B cell (primary cell): ENCODE measurements at regions not wholly inside any gene's neighbourhood (a gene's known extent, or its start where the extent isn't known, plus 50 kb on each side); places are given as distances from the start of the nearest gene placed in this dataset.

Source experiments
- ATAC-seq: fragments of 200-7000 bp; cut with Tn5 transposase; one replicate; pipeline ENCODE4 v1.10.0; 2021; ENCODE audit warnings: low read depth, mild to moderate bottlenecking, moderate number of reproducible peaks, moderate library complexity
- CTCF ChIA-PET: fragments of 350-600 bp; sonication (Branson Sonifier 250); formaldehyde crosslinking; loops from one replicate; lab custom pipeline; 2021; ENCODE audit warnings: antibody characterized with exemption, inconsistent platforms; lab: Charles Lee
- POLR2A ChIA-PET: fragments of 350-600 bp; sonication (Branson Sonifier 250); formaldehyde crosslinking; loops from one replicate; lab custom pipeline; 2021; ENCODE audit warnings: antibody characterized with exemption; lab: Charles Lee
- DNase-seq: peaks from one replicate; pipeline ENCODE4 v3.0.0; 2013
- H2AFZ ChIP-seq: 2 replicates; pipeline ENCODE4 v1.6.1; 2012; ENCODE audit warnings: mild to moderate bottlenecking, low read depth, low read length; ENCODE audit not compliant: insufficient read depth, poor library complexity, severe bottlenecking
- H3K27ac ChIP-seq, 2 donors: 1 replicate in 1 of 2; 2 replicates in 1 of 2; pipeline ENCODE4 v1.5.1; 2012 to 2013; ENCODE audit warnings: low read length in 2 of 2, mild to moderate bottlenecking in 2 of 2, moderate library complexity in 1 of 2
- H3K27me3 ChIP-seq, 4 experiments: fragments of 200-600 bp in 1 of 4; sonication (generic) in 1 of 4; replicated peaks in 1 of 4; 1 replicate in 2 of 4; 2 replicates in 2 of 4; pipeline versions ENCODE4 v1.6.1 to v1.7.0; 2013 to 2016; ENCODE audit warnings: low read length in 3 of 4, mild to moderate bottlenecking in 2 of 4, mixed read lengths in 1 of 4, moderate library complexity in 1 of 4; ENCODE audit not compliant: insufficient read depth in 4 of 4, control insufficient read depth in 3 of 4; ENCODE audit errors: control extremely low read depth in 1 of 4
- H3K36me3 ChIP-seq, 2 experiments: replicated peaks in 1 of 2; 1 replicate in 1 of 2; 2 replicates in 1 of 2; pipeline versions ENCODE4 v1.6.1 to v1.7.1; 2013; ENCODE audit warnings: low read length in 1 of 2; ENCODE audit not compliant: insufficient read depth in 2 of 2, control insufficient read depth in 1 of 2; ENCODE audit errors: control extremely low read depth in 1 of 2, extremely low read depth in 1 of 2
- H3K4me1 ChIP-seq, 2 donors: fragments of 200-600 bp in 1 of 2; sonication (generic) in 1 of 2; 1 replicate in 1 of 2; 2 replicates in 1 of 2; pipeline versions ENCODE4 v1.5.1 to v1.6.1; 2013 to 2017; ENCODE audit warnings: low read length in 2 of 2; ENCODE audit not compliant: control insufficient read depth in 2 of 2, insufficient read depth in 2 of 2
- H3K4me2 ChIP-seq: replicated peaks from 2 replicates; pipeline ENCODE3; 2012; ENCODE audit warnings: mild to moderate bottlenecking, low read depth, low read length; ENCODE audit not compliant: poor library complexity, severe bottlenecking
- H3K4me3 ChIP-seq, 5 experiments: fragments of 200-600 bp in 1 of 5; sonication (generic) in 1 of 5; 1 replicate in 3 of 5; 2 replicates in 2 of 5; pipeline versions ENCODE4 v1.5.1 to v1.7.0; 2011 to 2016; ENCODE audit warnings: low read length in 4 of 5, mild to moderate bottlenecking in 4 of 5, low read depth in 2 of 5, control low read depth in 1 of 5, moderate library complexity in 1 of 5; ENCODE audit not compliant: insufficient read depth in 1 of 5; ENCODE audit errors: control extremely low read depth in 1 of 5, extremely low read depth in 1 of 5
- H3K79me2 ChIP-seq: fragments of 200-600 bp; sonication (generic); one replicate; pipeline ENCODE4 v1.6.0; 2016; ENCODE audit warnings: low read length; ENCODE audit not compliant: control insufficient read depth, insufficient read depth
- H3K9ac ChIP-seq: fragments of 200-600 bp; sonication (generic); 2 replicates; pipeline ENCODE4 v1.6.1; 2017; ENCODE audit warnings: mild to moderate bottlenecking, low read length, moderate library complexity
- H3K9me3 ChIP-seq, 3 donors: one replicate each; pipeline versions ENCODE4 v1.6.1 to v1.7.1; 2013; ENCODE audit warnings: low read length in 2 of 3; ENCODE audit not compliant: control insufficient read depth in 2 of 3, insufficient read depth in 1 of 3; ENCODE audit errors: control extremely low read depth in 1 of 3
- H4K20me1 ChIP-seq: 2 replicates; pipeline ENCODE4 v1.6.0; 2012; ENCODE audit warnings: mild to moderate bottlenecking, low read length; ENCODE audit not compliant: insufficient read depth, control insufficient read depth, poor library complexity, severe bottlenecking
- H3K27ac Mint-ChIP-seq: one replicate; pipeline ENCODE4 v1.8.0; 2021; ENCODE audit warnings: mixed read lengths
- H3K27me3 Mint-ChIP-seq: one replicate; pipeline ENCODE4 v1.8.0; 2021; ENCODE audit warnings: mixed read lengths
- H3K4me1 Mint-ChIP-seq: one replicate; pipeline ENCODE4 v1.8.0; 2021; ENCODE audit warnings: mixed read lengths
- H3K4me3 Mint-ChIP-seq: one replicate; pipeline ENCODE4 v1.8.0; 2021; ENCODE audit warnings: mixed read lengths
- H3K9me3 Mint-ChIP-seq: one replicate; pipeline ENCODE4 v1.8.0; 2022; ENCODE audit warnings: mixed read lengths; ENCODE audit not compliant: insufficient read depth
- CTCF ChIP-seq: fragments of 200-600 bp; IDR thresholded peaks from one replicate; pipeline ENCODE4 v1.8.0; 2022; ENCODE audit warnings: antibody characterized with exemption, mild to moderate bottlenecking
- EZH2 ChIP-seq: IDR thresholded peaks from 2 replicates; pipeline ENCODE4 v1.6.1; 2012; ENCODE audit warnings: borderline replicate concordance, low read depth, mild to moderate bottlenecking, moderate library complexity, low read length; ENCODE audit not compliant: insufficient read depth, poor library complexity, severe bottlenecking
- WGBS: methylation state at CpG from one replicate; pipeline ENCODE4 v1.1.5; 2013; ENCODE audit warnings: missing lambda C conversion rate; ENCODE audit not compliant: insufficient coverage; 5-methylcytosine and 5-hydroxymethylcytosine counted together
- intact Hi-C: fragments of 100-400 bp; cut with micrococcal nuclease; formaldehyde crosslinking; loops from one replicate; pipeline ENCODE4 v1.10.0; 2022

- H3K4me3 ChIP-seq = no peak overlapping the region
- H3K79me2 ChIP-seq = no peaks in the 10 kb centered on the region
- H3K4me2 ChIP-seq = no peak overlapping the region
- H3K36me3 ChIP-seq = no peaks in the 10 kb centered on the region
- Mint-ChIP-seq H3K4me1 (no peaks in the 10 kb centered on the region), H3K27ac (no peak overlapping the region), H3K4me3 (no peak overlapping the region), H3K27me3 (peaks cover 4% of the 10 kb centered on the region), H3K9me3 (peaks cover 3% of the 10 kb centered on the region)
- ChIA-PET CTCF (interaction anchor here (1.7 kb wide), 1 partner anchor 21 kb away, joined by 3 read pairs; no protein-coding TSS in a partner anchor), POLR2A (no interaction called here)
- no peak overlapping the region for H3K27ac ChIP-seq
- H3K9me3 ChIP-seq = no peaks in the 10 kb centered on the region
- no peak for ATAC-seq
- H4K20me1 ChIP-seq = no peaks in the 10 kb centered on the region
- TF ChIP-seq CTCF (no peak), EZH2 (no peak)
- no peaks in the 10 kb centered on the region for H3K4me1 ChIP-seq
- peaks cover 0 to 3% (median 0%) of the 10 kb centered on the region in 4 experiments for H3K27me3 ChIP-seq
- no peak overlapping the region for H2AFZ ChIP-seq
- intact Hi-C loops = no loop called here
- no peak overlapping the region for H3K9ac ChIP-seq
- DNase-seq = no peak
Observed at GRCh38 chr15:70547846-70548487, 215.4 kb downstream of the UACA start.

- Histone ChIP-seq H3K27me3 (no peaks in the 10 kb centered on the region), H3K9ac (no peak overlapping the region), H3K36me3 (no peaks in the 10 kb centered on the region), H3K27ac (no peak overlapping the region), H3K79me2 (no peaks in the 10 kb centered on the region), H2AFZ (no peak overlapping the region), H3K9me3 (no peaks in the 10 kb centered on the region), H3K4me3 (no peak overlapping the region), H4K20me1 (no peaks in the 10 kb centered on the region), H3K4me1 (no peaks in the 10 kb centered on the region), H3K4me2 (no peak overlapping the region)
- Mint-ChIP-seq H3K4me3 (no peak overlapping the region), H3K27me3 (peaks cover 2% of the 10 kb centered on the region), H3K9me3 (no peaks in the 10 kb centered on the region), H3K4me1 (no peaks in the 10 kb centered on the region), H3K27ac (no peak overlapping the region)
- TF ChIP-seq CTCF (no peak), EZH2 (no peak)
- no CpG with 5 or more reads among the region's 2 CpGs for WGBS
- DNase-seq (no peak), ATAC-seq (no peak)
- ChIA-PET CTCF (no interaction called here), POLR2A (no interaction called here)
- intact Hi-C loops = no loop called here
Observed at GRCh38 chr15:70545526-70545925, 217.8 kb downstream of the UACA start.
